Endothelial cell of umbilical vein (primary cell): ENCODE measurements at regions not wholly inside any gene's neighbourhood (a gene's known extent, or its start where the extent isn't known, plus 50 kb on each side); places are given as distances from the start of the nearest gene placed in this dataset.

Source experiments
- FOS ChIP-seq: IDR thresholded peaks from 2 replicates; pipeline ENCODE4 v1.6.1; 2011; ENCODE audit warnings: mild to moderate bottlenecking, low read length, moderate library complexity, borderline replicate concordance; ENCODE audit not compliant: insufficient read depth
- GATA2 ChIP-seq: IDR thresholded peaks from 2 replicates; pipeline ENCODE4 v1.7.0; 2011; ENCODE audit warnings: low read depth, mild to moderate bottlenecking, moderate library complexity, mixed read lengths, low read length; ENCODE audit not compliant: insufficient read length, insufficient read depth
- MYC ChIP-seq: IDR thresholded peaks from one replicate; pipeline ENCODE4 v1.6.1; 2011; ENCODE audit warnings: mild to moderate bottlenecking, low read depth, low read length
- POLR2A ChIP-seq: IDR thresholded peaks from 2 replicates; pipeline ENCODE4 v1.6.1; 2012; ENCODE audit warnings: low read depth, mild to moderate bottlenecking, control low read depth, low read length
- POLR2AphosphoS5 ChIP-seq: IDR thresholded peaks from 2 replicates; pipeline ENCODE4 v1.6.1; 2012; ENCODE audit warnings: low read depth, mild to moderate bottlenecking, control low read depth, low read length, moderate library complexity; ENCODE audit not compliant: insufficient read depth
- TF ChIP-seq, protein P1 (sequence below), 2 donors: IDR thresholded peaks; 1 replicate in 1 of 2; 2 replicates in 1 of 2; pipeline ENCODE4 v1.5.1; 2011; ENCODE audit warnings: low read length in 2 of 2, mild to moderate bottlenecking in 2 of 2, moderate library complexity in 2 of 2, control low read depth in 1 of 2, inconsistent platforms in 1 of 2, low read depth in 1 of 2; ENCODE audit not compliant: insufficient read depth in 1 of 2; ENCODE audit errors: extremely low read depth in 1 of 2

DNA sequence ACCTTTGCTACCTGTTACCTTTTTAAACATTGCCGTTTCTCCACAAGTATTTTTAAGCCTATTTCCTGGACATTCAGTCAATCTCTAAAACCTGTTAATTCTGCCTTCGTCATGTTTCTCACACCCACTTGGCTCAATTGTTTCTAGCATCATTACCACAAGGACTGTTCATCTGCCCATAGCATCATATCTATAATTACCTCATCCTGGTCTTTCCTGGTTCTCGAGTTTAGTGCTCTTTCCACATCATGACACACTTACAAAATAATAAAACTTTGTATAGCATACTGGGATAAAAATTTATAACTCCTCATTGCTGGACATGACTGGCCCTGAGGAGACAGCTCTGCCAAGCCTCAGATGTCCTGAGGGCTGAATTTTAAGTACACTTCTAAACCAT is 104.8 kb downstream of the CYB561 start:
- TF ChIP-seq, protein P1, sequence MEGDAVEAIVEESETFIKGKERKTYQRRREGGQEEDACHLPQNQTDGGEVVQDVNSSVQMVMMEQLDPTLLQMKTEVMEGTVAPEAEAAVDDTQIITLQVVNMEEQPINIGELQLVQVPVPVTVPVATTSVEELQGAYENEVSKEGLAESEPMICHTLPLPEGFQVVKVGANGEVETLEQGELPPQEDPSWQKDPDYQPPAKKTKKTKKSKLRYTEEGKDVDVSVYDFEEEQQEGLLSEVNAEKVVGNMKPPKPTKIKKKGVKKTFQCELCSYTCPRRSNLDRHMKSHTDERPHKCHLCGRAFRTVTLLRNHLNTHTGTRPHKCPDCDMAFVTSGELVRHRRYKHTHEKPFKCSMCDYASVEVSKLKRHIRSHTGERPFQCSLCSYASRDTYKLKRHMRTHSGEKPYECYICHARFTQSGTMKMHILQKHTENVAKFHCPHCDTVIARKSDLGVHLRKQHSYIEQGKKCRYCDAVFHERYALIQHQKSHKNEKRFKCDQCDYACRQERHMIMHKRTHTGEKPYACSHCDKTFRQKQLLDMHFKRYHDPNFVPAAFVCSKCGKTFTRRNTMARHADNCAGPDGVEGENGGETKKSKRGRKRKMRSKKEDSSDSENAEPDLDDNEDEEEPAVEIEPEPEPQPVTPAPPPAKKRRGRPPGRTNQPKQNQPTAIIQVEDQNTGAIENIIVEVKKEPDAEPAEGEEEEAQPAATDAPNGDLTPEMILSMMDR (IDR thresholded peaks at IDR 0.05; ENCODE audit: extremely low read depth in 1 of 2, insufficient read depth in 1 of 2, low read depth in 1 of 2, low read length in 2 of 2) = no peak
- TF ChIP-seq GATA2 = no peak
- TF ChIP-seq POLR2A = no peak
- TF ChIP-seq MYC = no peak
- no peak for TF ChIP-seq POLR2AphosphoS5
- no peak for TF ChIP-seq FOS
